K562 (cell line): ENCODE measurements at regions not wholly inside any gene's neighbourhood (a gene's known extent, or its start where the extent isn't known, plus 50 kb on each side); places are given as distances from the start of the nearest gene placed in this dataset.

Experiments
- ATAC-seq: fragments of 200-7000 bp; cut with Tn5 transposase; 3 replicates; pipeline ENCODE4 v1.9.1; 2020; ENCODE audit warnings: moderate library complexity
- BruUV-seq: library from RNA; stranded (reverse); fragments of 400-500 nt; replicated peaks from 2 replicates; lab custom pipeline; 2021; lab: Mats Ljungman, UMichigan
- CTCF ChIA-PET: fragments of 300-600 bp; formaldehyde crosslinking; extraction: SDS; loops from one replicate; lab custom pipeline; 2021; ENCODE audit warnings: low intra/inter-chr PET ratio; lab: Yijun Ruan, JAX
- POLR2A ChIA-PET: fragments of 300-600, 350-650 bp; sonication (Branson Sonifier 250); formaldehyde crosslinking; extraction: SDS; loops from one replicate; lab custom pipeline; 2021; ENCODE audit warnings: antibody characterized with exemption, inconsistent platforms; lab: Yijun Ruan, JAX
- DNase-seq, 4 experiments: peaks; one replicate each; pipeline versions ENCODE4 v3.0.0 to v3.0.0-alpha.2; 2011 to 2018; ENCODE audit warnings: low spot score in 3 of 4, mixed read lengths in 3 of 4; ENCODE audit errors: extremely low read depth in 1 of 4
- FAIRE-seq: peaks from 2 replicates; lab custom pipeline; 2011; peaks lifted over from hg19 to GRCh38; lab: Jason Lieb, UNC
- H2AFZ ChIP-seq: 2 replicates; pipeline ENCODE4 v1.6.0; 2011; ENCODE audit warnings: low read depth, low read length, control low read depth, inconsistent platforms
- H3K27ac ChIP-seq: fragments of 200-600 bp; 3 replicates; pipeline ENCODE4 v1.8.0; 2011; ENCODE audit warnings: low read depth, mild to moderate bottlenecking, control low read depth, inconsistent platforms, low read length, moderate library complexity, mixed read lengths; ENCODE audit errors: extremely low read depth
- H3K27me3 ChIP-seq, 2 experiments: fragments of 300-600 bp in 1 of 2; 2 replicates in 1 of 2; 3 replicates in 1 of 2; pipeline versions ENCODE4 v1.6.0 to v1.8.0; 2011; ENCODE audit warnings: inconsistent platforms in 2 of 2, low read length in 2 of 2, mild to moderate bottlenecking in 1 of 2, mixed read lengths in 1 of 2, moderate library complexity in 1 of 2; ENCODE audit not compliant: control insufficient read depth in 2 of 2, insufficient read depth in 2 of 2
- H3K36me3 ChIP-seq: fragments of 300-600 bp; 3 replicates; pipeline ENCODE4 v1.8.0; 2011; ENCODE audit warnings: mild to moderate bottlenecking, low read length, inconsistent platforms; ENCODE audit not compliant: control insufficient read depth, insufficient read depth
- H3K4me1 ChIP-seq, 2 experiments: fragments of 200-600 bp in 1 of 2; replicated peaks in 1 of 2; 2 replicates in 1 of 2; 3 replicates in 1 of 2; pipeline versions ENCODE4 v1.5.1 to v1.8.0; 2011; ENCODE audit warnings: inconsistent platforms in 2 of 2, low read length in 2 of 2, mild to moderate bottlenecking in 1 of 2, mixed read lengths in 1 of 2, moderate library complexity in 1 of 2; ENCODE audit not compliant: control insufficient read depth in 2 of 2, insufficient read depth in 2 of 2
- H3K4me2 ChIP-seq: 2 replicates; pipeline ENCODE4 v1.6.1; 2011; ENCODE audit warnings: low read length, control low read depth, inconsistent platforms, mixed read lengths; ENCODE audit not compliant: insufficient read depth
- H3K4me3 ChIP-seq: fragments of 200-600 bp; sonication (generic), shearing (Covaris generic); 2 replicates; pipeline ENCODE4 v1.5.1; 2016; ENCODE audit warnings: control low read depth, inconsistent platforms
- H3K79me2 ChIP-seq: fragments of 200-600 bp; 3 replicates; pipeline ENCODE4 v1.8.0; 2011; ENCODE audit warnings: low read length, inconsistent platforms; ENCODE audit not compliant: control insufficient read depth, insufficient read depth
- H3K9ac ChIP-seq, 2 experiments: 2 replicates each; pipeline versions ENCODE4 v1.6.0 to v1.6.1; 2011; ENCODE audit warnings: low read depth in 2 of 2, low read length in 2 of 2, control low read depth in 1 of 2, inconsistent platforms in 1 of 2, mild to moderate bottlenecking in 1 of 2, mixed read lengths in 1 of 2; ENCODE audit not compliant: insufficient read depth in 1 of 2
- H3K9me1 ChIP-seq: one replicate; pipeline ENCODE4 v1.6.0; 2011; ENCODE audit warnings: inconsistent platforms, mild to moderate bottlenecking, low read length, moderate library complexity; ENCODE audit not compliant: control insufficient read depth, insufficient read depth
- H3K9me3 ChIP-seq: replicated peaks from 2 replicates; pipeline ENCODE4 v1.5.1; 2011; ENCODE audit warnings: low read depth, low read length, inconsistent platforms; ENCODE audit not compliant: control insufficient read depth, insufficient read depth
- H4K20me1 ChIP-seq: replicated peaks from 2 replicates; pipeline ENCODE4 v1.6.1; 2011; ENCODE audit warnings: low read length, inconsistent platforms, mixed read lengths; ENCODE audit not compliant: control insufficient read depth, insufficient read depth
- EWSR1 ChIP-seq: fragments of 450-650 bp; IDR thresholded peaks from 2 replicates; pipeline ENCODE4 v1.6.1; 2018; ENCODE audit warnings: borderline replicate concordance, mild to moderate bottlenecking, low read depth, moderate library complexity; ENCODE audit not compliant: partially characterized antibody
- GTF2A2 ChIP-seq: IDR thresholded peaks from 2 replicates; pipeline ENCODE4 v1.6.1; 2016; ENCODE audit warnings: mild to moderate bottlenecking, missing genetic modification characterization, missing compliant biosample characterization
- KDM4B ChIP-seq, 2 experiments: fragments of 450-650 bp in 1 of 2; sonication (generic) in 1 of 2; IDR thresholded peaks; 2 replicates each; pipeline ENCODE4 v1.6.1; 2016 to 2017; ENCODE audit warnings: borderline replicate concordance in 2 of 2, antibody characterized with exemption in 1 of 2, low read depth in 1 of 2, mild to moderate bottlenecking in 1 of 2
- MAZ ChIP-seq, 2 experiments: fragments of 450-650 bp in 1 of 2; sonication (generic) in 1 of 2; formaldehyde crosslinking; IDR thresholded peaks in 1 of 2; conservative IDR thresholded peaks in 1 of 2; 2 replicates each; pipeline versions ENCODE4 v1.4.0 to v1.5.0; 2020; ENCODE audit warnings: mild to moderate bottlenecking in 1 of 2, missing genetic modification reagents in 1 of 2
- SETDB1 ChIP-seq: IDR thresholded peaks from one replicate; pipeline ENCODE4 v1.6.1; 2012; ENCODE audit warnings: low read length, control low read depth, inconsistent platforms
- SIX5 ChIP-seq, 2 experiments: IDR thresholded peaks; 2 replicates each; pipeline ENCODE4 v1.6.1; 2011; ENCODE audit warnings: low read length in 2 of 2, borderline replicate concordance in 1 of 2, low read depth in 1 of 2, mild to moderate bottlenecking in 1 of 2, moderate library complexity in 1 of 2; ENCODE audit not compliant: insufficient read depth in 1 of 2
- SLC30A9 ChIP-seq: fragments of 250-450 bp; sonication (Bioruptor Pico); IDR thresholded peaks from 2 replicates; pipeline ENCODE4 v1.8.0; 2022; ENCODE audit warnings: mild to moderate bottlenecking, moderate library complexity
- ZNF282 ChIP-seq: sonication (generic); formaldehyde crosslinking; IDR thresholded peaks from 2 replicates; pipeline ENCODE4 v1.8.1; 2023; ENCODE audit warnings: missing genetic modification reagents
- WGBS: fragments of 100-300 bp; shearing (Covaris generic); methylation state at CpG from one replicate; pipeline ENCODE4 v1.1.6; 2016; ENCODE audit warnings: low coverage, mixed read lengths; ENCODE audit not compliant: insufficient coverage; ENCODE audit errors: missing lambda C conversion rate; 5-methylcytosine and 5-hydroxymethylcytosine counted together
- in situ Hi-C: fragments of 300-500 bp; cut with MboI; formaldehyde crosslinking; loops from 4 replicates; pipeline ENCODE4 v1.15.0; 2018; ENCODE audit warnings: inconsistent platforms, mixed read lengths
- intact Hi-C: fragments of 100-400 bp; cut with micrococcal nuclease; formaldehyde crosslinking; loops from 2 replicates; pipeline ENCODE4 v1.14.2; 2022
- TF ChIP-seq, protein P1 (sequence below): fragments of 450-650 bp; formaldehyde crosslinking; IDR thresholded peaks from 2 replicates; pipeline ENCODE4 v1.4.0; 2020; ENCODE audit warnings: mild to moderate bottlenecking, moderate library complexity
- TF ChIP-seq, protein P2 (sequence below): fragments of 250-450 bp; sonication (Bioruptor Pico); IDR thresholded peaks from 2 replicates; pipeline ENCODE4 v1.9.0; 2021; ENCODE audit warnings: mild to moderate bottlenecking, inconsistent platforms

DNA sequence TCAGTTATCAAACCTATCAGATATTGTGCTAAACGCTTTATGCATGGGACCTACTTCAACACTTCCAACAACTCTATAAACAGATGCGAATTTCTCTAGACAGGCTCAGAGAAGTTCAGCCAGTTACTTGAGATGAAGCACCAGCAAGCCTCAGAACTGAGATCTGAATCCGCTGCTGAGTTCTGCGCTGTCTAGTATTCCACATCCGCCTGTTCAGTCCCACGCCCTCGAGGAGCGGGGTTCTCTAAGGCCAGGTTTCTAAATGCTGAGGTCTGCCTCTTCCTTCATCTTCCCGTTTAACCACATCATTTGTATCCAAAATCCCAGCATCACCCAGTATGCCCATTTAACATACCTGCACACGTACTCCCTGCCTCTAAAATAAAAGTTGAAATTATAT is 297.8 kb upstream of the ZNF32 start:
- ATAC-seq (no peak), DNase-seq (no peak), FAIRE-seq (no peak)
- Histone ChIP-seq H3K4me3 (no peak overlapping the region), H3K36me3 (no peaks in the 10 kb centered on the region), H3K79me2 (no peaks in the 10 kb centered on the region), H3K9me1 (no peaks in the 10 kb centered on the region), H3K4me1 (no peaks in the 10 kb centered on the region), H2AFZ (no peak overlapping the region), H3K27ac (no peak overlapping the region), H4K20me1 (0 out of 2 replicates have a peak, but pooled peaks cover 4% of the 10 kb centered on the region), H3K9me3 (no peaks in the 10 kb centered on the region), H3K9ac (no peak overlapping the region), H3K4me2 (no peak overlapping the region), H3K27me3 (peaks cover 8 to 15% of the 10 kb centered on the region in 2 experiments; a peak in 4 of 5 replicates)
- no peak for TF ChIP-seq ZNF282 (CRISPR knock-in tag)
- no peak for TF ChIP-seq SLC30A9
- TF ChIP-seq, protein P1, sequence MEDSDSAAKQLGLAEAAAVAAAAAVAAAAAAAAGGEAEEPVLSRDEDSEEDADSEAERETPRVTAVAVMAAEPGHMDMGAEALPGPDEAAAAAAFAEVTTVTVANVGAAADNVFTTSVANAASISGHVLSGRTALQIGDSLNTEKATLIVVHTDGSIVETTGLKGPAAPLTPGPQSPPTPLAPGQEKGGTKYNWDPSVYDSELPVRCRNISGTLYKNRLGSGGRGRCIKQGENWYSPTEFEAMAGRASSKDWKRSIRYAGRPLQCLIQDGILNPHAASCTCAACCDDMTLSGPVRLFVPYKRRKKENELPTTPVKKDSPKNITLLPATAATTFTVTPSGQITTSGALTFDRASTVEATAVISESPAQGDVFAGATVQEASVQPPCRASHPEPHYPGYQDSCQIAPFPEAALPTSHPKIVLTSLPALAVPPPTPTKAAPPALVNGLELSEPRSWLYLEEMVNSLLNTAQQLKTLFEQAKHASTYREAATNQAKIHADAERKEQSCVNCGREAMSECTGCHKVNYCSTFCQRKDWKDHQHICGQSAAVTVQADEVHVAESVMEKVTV (CRISPR knock-in tag), result no peak
- no TSS peak for BruUV-seq
- in situ Hi-C loops, result no loop called here
- ChIA-PET CTCF (no interaction called here), POLR2A (no interaction called here)
- WGBS, result under 1% methylated on average over 10 of the region's 10 CpGs
- intact Hi-C loops, result no loop called here

DNA sequence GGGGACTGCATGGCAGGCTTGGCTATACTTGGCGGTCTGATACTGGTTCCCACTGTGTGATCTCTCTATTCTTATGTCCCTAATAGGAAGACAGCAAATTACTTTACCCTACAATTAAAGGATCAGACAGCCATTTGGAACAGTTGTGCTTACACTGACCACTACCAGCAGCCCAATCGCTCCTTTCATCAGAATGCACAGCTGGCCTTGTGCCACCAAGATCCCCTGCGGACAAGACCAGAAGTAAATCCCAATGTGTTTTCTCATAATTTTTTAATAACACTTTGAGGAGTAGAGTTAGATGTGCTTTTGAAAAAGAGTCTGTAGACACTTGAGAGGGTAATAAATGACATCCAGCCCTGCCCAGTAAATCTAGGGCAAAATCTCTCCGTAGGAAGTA is 297.2 kb upstream of the ZNF32 start:
- peaks cover 8 to 15% of the 10 kb centered on the region in 2 experiments; a peak in 4 of 5 replicates for H3K27me3 ChIP-seq
- no peaks in the 10 kb centered on the region for H3K9me1 ChIP-seq
- H2AFZ ChIP-seq, result no peak overlapping the region
- no peaks in the 10 kb centered on the region for H3K9me3 ChIP-seq
- no peak overlapping the region for H3K4me2 ChIP-seq
- no peaks in the 10 kb centered on the region for H3K36me3 ChIP-seq
- no peak overlapping the region for H3K27ac ChIP-seq
- no peaks in the 10 kb centered on the region for H3K79me2 ChIP-seq
- in situ Hi-C loops (no loop called here), intact Hi-C loops (no loop called here)
- H4K20me1 ChIP-seq, result 0 out of 2 replicates have a peak, but pooled peaks cover 4% of the 10 kb centered on the region
- no TSS peak for BruUV-seq
- ChIA-PET CTCF (no interaction called here), POLR2A (no interaction called here)
- H3K9ac ChIP-seq, result no peak overlapping the region
- WGBS, result 0% methylated on average over 4 of the region's 4 CpGs
- DNase-seq (no peak), FAIRE-seq (no peak), ATAC-seq (no peak)
- TF ChIP-seq KDM4B (IDR thresholded peaks at IDR 0.05; ENCODE audit: borderline replicate concordance in 2 of 2, low read depth in 1 of 2) (no peak), EWSR1 (no peak), GTF2A2 (tag) (no peak), SIX5 (IDR thresholded peaks at IDR 0.05; ENCODE audit: borderline replicate concordance in 1 of 2, insufficient read depth in 1 of 2, low read depth in 1 of 2, low read length in 2 of 2) (no peak), MAZ (CRISPR knock-in tag; conservative IDR thresholded peaks at IDR 0.05 in 1 of 2, IDR thresholded peaks at IDR 0.05 in 1 of 2) (no peak), SETDB1 (no peak)
- TF ChIP-seq, protein P2, sequence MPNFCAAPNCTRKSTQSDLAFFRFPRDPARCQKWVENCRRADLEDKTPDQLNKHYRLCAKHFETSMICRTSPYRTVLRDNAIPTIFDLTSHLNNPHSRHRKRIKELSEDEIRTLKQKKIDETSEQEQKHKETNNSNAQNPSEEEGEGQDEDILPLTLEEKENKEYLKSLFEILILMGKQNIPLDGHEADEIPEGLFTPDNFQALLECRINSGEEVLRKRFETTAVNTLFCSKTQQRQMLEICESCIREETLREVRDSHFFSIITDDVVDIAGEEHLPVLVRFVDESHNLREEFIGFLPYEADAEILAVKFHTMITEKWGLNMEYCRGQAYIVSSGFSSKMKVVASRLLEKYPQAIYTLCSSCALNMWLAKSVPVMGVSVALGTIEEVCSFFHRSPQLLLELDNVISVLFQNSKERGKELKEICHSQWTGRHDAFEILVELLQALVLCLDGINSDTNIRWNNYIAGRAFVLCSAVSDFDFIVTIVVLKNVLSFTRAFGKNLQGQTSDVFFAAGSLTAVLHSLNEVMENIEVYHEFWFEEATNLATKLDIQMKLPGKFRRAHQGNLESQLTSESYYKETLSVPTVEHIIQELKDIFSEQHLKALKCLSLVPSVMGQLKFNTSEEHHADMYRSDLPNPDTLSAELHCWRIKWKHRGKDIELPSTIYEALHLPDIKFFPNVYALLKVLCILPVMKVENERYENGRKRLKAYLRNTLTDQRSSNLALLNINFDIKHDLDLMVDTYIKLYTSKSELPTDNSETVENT (CRISPR knock-in tag), result no peak
- H3K4me1 ChIP-seq, result no peaks in the 10 kb centered on the region
- H3K4me3 ChIP-seq, result no peak overlapping the region
